Inflammatory macrophage treated with lipopolysaccharide for 1 hour (primary cell): ENCODE measurements at regions not wholly inside any gene's neighbourhood (a gene's known extent, or its start where the extent isn't known, plus 50 kb on each side); places are given as distances from the start of the nearest gene placed in this dataset.

Source experiments
- DNase-seq, 2 donors: peaks; one replicate each; pipeline ENCODE4 v3.0.0-alpha.2; 2020 to 2022

GRCh38 chr2:103814016-103814415 is 1039.9 kb upstream of the POU3F3 start:
- no peak for DNase-seq

- DNase-seq, result no peak
Observed at GRCh38 chr2:103815731-103816130, 1038.2 kb upstream of the POU3F3 start.

- DNase-seq, result no peak
Observed at GRCh38 chr2:103817746-103818145, 1036.2 kb upstream of the POU3F3 start.

- no peak for DNase-seq
Observed at GRCh38 chr2:103818176-103818575, 1035.7 kb upstream of the POU3F3 start.

- DNase-seq, result no peak
Observed at GRCh38 chr2:103819599-103819998, 1034.3 kb upstream of the POU3F3 start.

- DNase-seq, result no peak
Observed at GRCh38 chr2:103823847-103824246, 1030.1 kb upstream of the POU3F3 start.

GRCh38 chr2:103847276-103847675 is 1006.6 kb upstream of the POU3F3 start:
- DNase-seq, result no peak

GRCh38 chr2:103859238-103859637 is 994.7 kb upstream of the POU3F3 start:
- no peak for DNase-seq

- no peak for DNase-seq
Observed at GRCh38 chr2:103860016-103860415, 993.9 kb upstream of the POU3F3 start.

GRCh38 chr2:103868396-103868795 is 985.5 kb upstream of the POU3F3 start:
- no peak for DNase-seq

- no peak for DNase-seq
Observed at GRCh38 chr2:103873716-103874351, 980.1 kb upstream of the POU3F3 start.

- DNase-seq, result no peak
Observed at GRCh38 chr2:103875131-103875530, 978.8 kb upstream of the POU3F3 start.

GRCh38 chr2:103875531-103875930 is 978.4 kb upstream of the POU3F3 start:
- no peak for DNase-seq

- no peak for DNase-seq
Observed at GRCh38 chr2:103876611-103877010, 977.3 kb upstream of the POU3F3 start.

GRCh38 chr2:103879101-103879500 is 974.8 kb upstream of the POU3F3 start:
- no peak for DNase-seq

- DNase-seq, result no peak
Observed at GRCh38 chr2:103880081-103880834, 973.7 kb upstream of the POU3F3 start.

GRCh38 chr2:103887625-103888024 is 966.3 kb upstream of the POU3F3 start:
- no peak for DNase-seq

GRCh38 chr2:103896182-103896581 is 957.7 kb upstream of the POU3F3 start:
- DNase-seq, result no peak

GRCh38 chr2:103898561-103898960 is 955.4 kb upstream of the POU3F3 start:
- DNase-seq, result no peak

GRCh38 chr2:103902347-103902746 is 951.6 kb upstream of the POU3F3 start:
- DNase-seq, result no peak

GRCh38 chr2:103921161-103921560 is 932.8 kb upstream of the POU3F3 start:
- no peak for DNase-seq

GRCh38 chr2:103942199-103942598 is 911.7 kb upstream of the POU3F3 start:
- DNase-seq, result no peak

GRCh38 chr2:103945083-103945482 is 908.8 kb upstream of the POU3F3 start:
- no peak for DNase-seq
